Prostate gland (tissue), 2 donors: ENCODE measurements at regions not wholly inside any gene's neighbourhood (a gene's known extent, or its start where the extent isn't known, plus 50 kb on each side); places are given as distances from the start of the nearest gene placed in this dataset.

Source experiments
- DNase-seq: peaks from one replicate; pipeline ENCODE4 v3.0.0-alpha.2; 2019; ENCODE audit warnings: low spot score
- H3K27ac ChIP-seq, 2 donors: fragments of 200-600 bp; sonication (generic); 2 replicates each; pipeline ENCODE4 v1.5.1; 2017 to 2019
- H3K27me3 ChIP-seq: fragments of 200-600 bp; sonication (generic); replicated peaks from 2 replicates; pipeline ENCODE4 v1.5.1; 2019; ENCODE audit not compliant: insufficient read depth
- H3K36me3 ChIP-seq, 2 donors: fragments of 200-600 bp; sonication (generic); 1 replicate in 1 of 2; 2 replicates in 1 of 2; pipeline versions ENCODE4 v1.5.1 to v1.8.1; 2017 to 2019
- H3K4me1 ChIP-seq: fragments of 200-600 bp; sonication (generic); replicated peaks from 2 replicates; pipeline ENCODE4 v1.5.1; 2019
- H3K4me3 ChIP-seq, 2 donors: fragments of 200-600 bp; sonication (generic); 2 replicates each; pipeline ENCODE4 v1.5.1; 2017 to 2019
- H3K9me3 ChIP-seq: fragments of 200-600 bp; sonication (generic); 2 replicates; pipeline ENCODE4 v1.5.1; 2017
- POLR2A ChIP-seq: fragments of 450-650 bp; IDR thresholded peaks from one replicate; pipeline ENCODE4 v1.6.1; 2016; ENCODE audit warnings: antibody characterized with exemption, mild to moderate bottlenecking
- POLR2AphosphoS5 ChIP-seq: sonication (generic); formaldehyde crosslinking; IDR thresholded peaks from one replicate; pipeline ENCODE4 v1.6.1; 2017; ENCODE audit warnings: antibody characterized with exemption
- WGBS: methylation state at CpG from one replicate; pipeline ENCODE4 v1.1.5; 2018; 5-methylcytosine and 5-hydroxymethylcytosine counted together
- intact Hi-C: fragments of 100-400 bp; cut with DNase I; formaldehyde crosslinking; loops from one replicate; pipeline ENCODE4 v1.14.2; 2022
- TF ChIP-seq, protein P1 (sequence below), 4 experiments: fragments of 200-600 bp in 2 of 4; fragments of 450-650 bp in 2 of 4; sonication (generic) in 2 of 4; IDR thresholded peaks; 1 replicate in 3 of 4; 2 replicates in 1 of 4; pipeline ENCODE4 v1.5.1; 2016 to 2019; ENCODE audit warnings: antibody characterized with exemption in 4 of 4, mild to moderate bottlenecking in 2 of 4, moderate library complexity in 2 of 4

DNA sequence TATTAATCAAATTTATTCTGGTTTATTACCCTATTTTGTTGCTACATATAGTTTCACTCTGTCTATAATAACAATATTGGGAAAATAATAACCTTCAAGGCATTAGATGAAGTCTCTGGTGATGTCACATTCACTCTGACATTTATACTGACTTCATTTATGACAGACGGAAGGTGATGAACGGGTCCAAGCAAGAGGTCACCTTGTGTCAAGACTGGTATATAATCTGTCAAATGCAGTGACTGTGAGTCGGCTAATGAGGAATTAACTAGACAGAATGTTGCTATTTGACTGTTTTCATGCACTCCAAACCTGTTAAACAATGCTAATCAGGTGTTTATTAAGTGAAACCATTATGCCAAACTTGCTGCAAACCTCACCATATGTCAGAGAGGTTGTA is 800.5 kb upstream of the KLHL1 start:
- Histone ChIP-seq H3K36me3 (no peaks in the 10 kb centered on the region), H3K9me3 (no peaks in the 10 kb centered on the region), H3K27ac (no peak overlapping the region), H3K4me3 (no peak overlapping the region), H3K4me1 (no peaks in the 10 kb centered on the region), H3K27me3 (no peaks in the 10 kb centered on the region)
- no peak for DNase-seq
- TF ChIP-seq, protein P1, sequence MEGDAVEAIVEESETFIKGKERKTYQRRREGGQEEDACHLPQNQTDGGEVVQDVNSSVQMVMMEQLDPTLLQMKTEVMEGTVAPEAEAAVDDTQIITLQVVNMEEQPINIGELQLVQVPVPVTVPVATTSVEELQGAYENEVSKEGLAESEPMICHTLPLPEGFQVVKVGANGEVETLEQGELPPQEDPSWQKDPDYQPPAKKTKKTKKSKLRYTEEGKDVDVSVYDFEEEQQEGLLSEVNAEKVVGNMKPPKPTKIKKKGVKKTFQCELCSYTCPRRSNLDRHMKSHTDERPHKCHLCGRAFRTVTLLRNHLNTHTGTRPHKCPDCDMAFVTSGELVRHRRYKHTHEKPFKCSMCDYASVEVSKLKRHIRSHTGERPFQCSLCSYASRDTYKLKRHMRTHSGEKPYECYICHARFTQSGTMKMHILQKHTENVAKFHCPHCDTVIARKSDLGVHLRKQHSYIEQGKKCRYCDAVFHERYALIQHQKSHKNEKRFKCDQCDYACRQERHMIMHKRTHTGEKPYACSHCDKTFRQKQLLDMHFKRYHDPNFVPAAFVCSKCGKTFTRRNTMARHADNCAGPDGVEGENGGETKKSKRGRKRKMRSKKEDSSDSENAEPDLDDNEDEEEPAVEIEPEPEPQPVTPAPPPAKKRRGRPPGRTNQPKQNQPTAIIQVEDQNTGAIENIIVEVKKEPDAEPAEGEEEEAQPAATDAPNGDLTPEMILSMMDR (IDR thresholded peaks at IDR 0.05): no peak
- TF ChIP-seq POLR2AphosphoS5: no peak
- no peak for TF ChIP-seq POLR2A
- WGBS: 79% methylated on average over 3 of the region's 3 CpGs
- intact Hi-C loops: no loop called here

DNA sequence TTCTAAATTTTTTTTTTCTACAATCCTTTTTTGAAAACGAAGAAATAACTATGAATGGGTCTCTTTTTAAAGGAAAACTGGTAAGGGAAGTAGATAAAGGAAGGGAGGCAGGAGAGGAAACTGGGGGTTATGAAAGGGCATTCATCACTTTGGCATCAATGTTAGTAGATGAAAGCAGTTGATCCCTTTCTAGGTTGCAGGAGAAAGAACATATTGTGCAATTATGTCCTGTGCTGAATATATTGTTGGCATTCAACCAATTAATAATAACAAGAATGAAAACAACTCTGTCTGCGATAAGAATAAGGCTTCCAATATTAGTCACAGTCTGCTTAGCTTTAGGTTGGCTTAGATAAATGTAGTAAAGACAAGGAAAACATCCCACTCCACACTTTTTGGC is 796.8 kb upstream of the KLHL1 start:
- DNase-seq: no peak
- 20% methylated on average over 2 of the region's 2 CpGs for WGBS

DNA sequence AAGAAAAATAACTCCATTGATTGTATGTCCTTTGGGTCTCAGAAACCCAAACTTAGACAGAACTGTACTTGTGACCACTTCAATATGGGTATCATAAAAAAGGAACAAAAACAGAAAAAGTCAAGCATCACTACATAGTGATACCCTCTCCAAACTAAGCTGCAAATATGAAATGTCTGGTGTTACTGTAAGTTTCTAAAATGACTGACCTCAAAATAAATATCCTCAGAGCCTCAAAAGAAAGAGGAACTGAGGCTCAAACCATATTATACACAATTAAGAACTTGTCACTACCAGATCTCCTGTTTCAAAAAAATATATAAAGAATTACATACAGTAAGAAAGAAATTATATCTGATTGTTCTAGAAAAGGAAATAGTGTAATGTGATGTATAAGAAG is 787.9 kb upstream of the KLHL1 start:
- TF ChIP-seq POLR2AphosphoS5 (no peak), POLR2A (no peak)
- TF ChIP-seq, protein P1 (IDR thresholded peaks at IDR 0.05): no peak
- intact Hi-C loops: no loop called here
- Histone ChIP-seq H3K27me3 (no peaks in the 10 kb centered on the region), H3K27ac (no peak overlapping the region), H3K4me1 (no peaks in the 10 kb centered on the region), H3K9me3 (no peaks in the 10 kb centered on the region), H3K4me3 (no peak overlapping the region), H3K36me3 (no peaks in the 10 kb centered on the region)
- DNase-seq: no peak

More for the DNA sequence above, 796.8 kb upstream of the KLHL1 start:
- Histone ChIP-seq H3K27me3 (no peaks in the 10 kb centered on the region), H3K4me1 (no peaks in the 10 kb centered on the region), H3K36me3 (no peaks in the 10 kb centered on the region), H3K27ac (no peak overlapping the region), H3K4me3 (no peak overlapping the region), H3K9me3 (no peaks in the 10 kb centered on the region)
- TF ChIP-seq, protein P1 (IDR thresholded peaks at IDR 0.05): no peak
- TF ChIP-seq POLR2AphosphoS5 (no peak), POLR2A (no peak)
- intact Hi-C loops: no loop called here

DNA sequence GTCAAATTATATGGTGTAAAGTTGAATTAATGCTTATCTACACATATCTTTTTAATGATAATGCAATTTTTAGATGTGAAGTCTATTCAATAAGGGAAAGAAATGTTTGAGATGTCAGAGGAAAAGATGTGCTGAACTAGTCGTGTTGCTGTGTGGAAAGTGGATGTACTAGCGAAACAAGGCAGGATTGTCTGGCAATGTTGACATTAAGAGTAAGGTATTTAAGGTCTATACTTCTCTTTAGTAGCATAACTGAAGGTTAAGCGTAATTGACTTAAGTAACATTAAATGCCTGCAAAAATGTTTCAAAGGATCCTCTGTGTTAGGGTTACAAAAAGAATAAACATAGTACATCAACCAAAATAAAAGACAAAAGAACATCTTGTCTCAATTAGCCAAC is 787.3 kb upstream of the KLHL1 start:
- intact Hi-C loops: no loop called here
- H3K9me3 ChIP-seq: no peaks in the 10 kb centered on the region
- WGBS: 42% methylated on average over 3 of the region's 3 CpGs
- no peaks in the 10 kb centered on the region for H3K36me3 ChIP-seq
- no peak overlapping the region for H3K4me3 ChIP-seq
- H3K27ac ChIP-seq: no peak overlapping the region
- no peaks in the 10 kb centered on the region for H3K4me1 ChIP-seq
- H3K27me3 ChIP-seq: no peaks in the 10 kb centered on the region
- no peak for TF ChIP-seq POLR2AphosphoS5
- TF ChIP-seq, protein P1 (IDR thresholded peaks at IDR 0.05): no peak
- no peak for DNase-seq

DNA sequence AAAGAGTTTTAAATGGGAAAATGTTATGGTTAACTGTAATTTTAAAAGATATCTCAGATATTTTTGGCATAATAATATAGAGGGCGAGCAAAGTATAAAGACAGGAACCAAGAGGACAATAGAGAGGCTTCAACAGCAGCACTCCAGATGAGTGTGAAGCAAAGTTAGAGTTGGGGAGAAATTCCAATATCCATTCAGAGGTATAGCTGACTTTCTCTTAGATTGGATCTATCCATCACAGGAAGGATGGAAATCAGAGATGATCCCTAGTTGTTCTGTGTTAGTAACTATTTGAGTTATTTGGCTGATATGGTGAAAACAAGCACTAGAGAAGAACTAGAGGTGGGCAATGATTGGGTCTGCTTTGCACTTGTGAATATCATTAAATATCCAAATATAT is 786.0 kb upstream of the KLHL1 start:
- no peak for DNase-seq
- Histone ChIP-seq H3K36me3 (no peaks in the 10 kb centered on the region), H3K4me1 (no peaks in the 10 kb centered on the region), H3K27me3 (no peaks in the 10 kb centered on the region), H3K9me3 (no peaks in the 10 kb centered on the region), H3K27ac (no peak overlapping the region), H3K4me3 (no peak overlapping the region)
- TF ChIP-seq POLR2A (no peak), POLR2AphosphoS5 (no peak)
- TF ChIP-seq, protein P1 (IDR thresholded peaks at IDR 0.05): no peak
- WGBS: 94% methylated on average over 1 of the region's 1 CpG
- intact Hi-C loops: no loop called here
